HEK293 (cell line): ENCODE measurements at regions not wholly inside any gene's neighbourhood (a gene's known extent, or its start where the extent isn't known, plus 50 kb on each side); places are given as distances from the start of the nearest gene placed in this dataset.

Source experiments
- CTCF ChIP-seq: fragments of 450-650 bp; formaldehyde crosslinking; IDR thresholded peaks from 2 replicates; pipeline ENCODE4 v1.5.1; 2016; ENCODE audit warnings: missing biosample characterization, missing genetic modification characterization
- GLI4 ChIP-seq: fragments of 450-650 bp; formaldehyde crosslinking; IDR thresholded peaks from 2 replicates; pipeline ENCODE4 v1.5.1; 2016; ENCODE audit warnings: missing biosample characterization, missing genetic modification characterization
- ZNF114 ChIP-seq: fragments of 450-650 bp; formaldehyde crosslinking; IDR thresholded peaks from 2 replicates; pipeline ENCODE4 v1.5.0; 2017; ENCODE audit warnings: missing biosample characterization, missing genetic modification characterization
- ZNF138 ChIP-seq: fragments of 450-650 bp; formaldehyde crosslinking; IDR thresholded peaks from 2 replicates; pipeline ENCODE4 v1.5.1; 2016; ENCODE audit warnings: missing biosample characterization, missing genetic modification characterization, borderline replicate concordance
- ZNF221 ChIP-seq: fragments of 450-650 bp; formaldehyde crosslinking; IDR thresholded peaks from 2 replicates; pipeline ENCODE4 v1.5.1; 2017; ENCODE audit warnings: missing biosample characterization, missing genetic modification characterization, borderline replicate concordance
- ZNF433 ChIP-seq: fragments of 450-650 bp; formaldehyde crosslinking; IDR thresholded peaks from 2 replicates; pipeline ENCODE4 v1.5.1; 2016; ENCODE audit warnings: missing biosample characterization, missing genetic modification characterization, low read depth

GRCh38 chr10:130772056-130772455, 539.5 kb downstream of the TCERG1L start:
- TF ChIP-seq ZNF138 (no peak), GLI4 (tag by site-specific recombination) (no peak), ZNF433 (tag by site-specific recombination) (no peak), ZNF114 (tag by site-specific recombination) (no peak), ZNF221 (no peak), CTCF (tag by site-specific recombination) (no peak)
